PC-3 (cell line): ENCODE measurements at regions not wholly inside any gene's neighbourhood (a gene's known extent, or its start where the extent isn't known, plus 50 kb on each side); places are given as distances from the start of the nearest gene placed in this dataset.
A peak's percentile ranks its signal among the peaks of the same experiment; 100 is the strongest.

Experiments
- ATAC-seq: fragments of 200-7000 bp; cut with Tn5 transposase; 2 replicates; pipeline ENCODE4 v1.9.1; 2020; ENCODE audit warnings: mild to moderate bottlenecking, moderate library complexity
- BruUV-seq: library from RNA; stranded (reverse); fragments of 400-500 nt; replicated peaks from 2 replicates; lab custom pipeline; 2021; lab: Mats Ljungman, UMichigan
- CTCF ChIA-PET: fragments of 300-600 bp; sonication (Branson Sonifier 250); formaldehyde crosslinking; loops from one replicate; lab custom pipeline; 2022; ENCODE audit warnings: antibody characterized with exemption; lab: Charles Lee
- POLR2A ChIA-PET: fragments of 300-600 bp; sonication (Branson Sonifier 250); formaldehyde crosslinking; loops from one replicate; lab custom pipeline; 2022; ENCODE audit warnings: antibody characterized with exemption; ENCODE audit not compliant: unreplicated experiment; lab: Charles Lee
- DNase-seq: peaks from one replicate; pipeline ENCODE4 v3.0.0-alpha.2; 2015
- H2AFZ ChIP-seq: fragments of 300-600 bp; sonication (generic); 2 replicates; pipeline ENCODE4 v1.6.0; 2016; ENCODE audit warnings: antibody characterized with exemption, low read length
- H3F3A ChIP-seq: fragments of 300-600 bp; sonication (generic); one replicate; pipeline ENCODE4 v1.6.0; 2017; ENCODE audit warnings: antibody characterized with exemption, low read length, control low read depth, mild to moderate bottlenecking; ENCODE audit not compliant: unreplicated experiment
- H3K27ac ChIP-seq: fragments of 300-600 bp; sonication (generic); 2 replicates; pipeline ENCODE4 v1.5.1; 2016; ENCODE audit warnings: mild to moderate bottlenecking, low read length
- H3K27me3 ChIP-seq: fragments of 300-600 bp; sonication (generic); 2 replicates; pipeline ENCODE4 v1.6.1; 2016; ENCODE audit warnings: low read length, mixed read lengths
- H3K36me3 ChIP-seq: fragments of 300-600 bp; sonication (generic); 2 replicates; pipeline ENCODE4 v1.6.1; 2016; ENCODE audit warnings: low read depth, mixed run types, low read length, mixed read lengths
- H3K4me1 ChIP-seq: fragments of 300-600 bp; sonication (generic); 2 replicates; pipeline ENCODE4 v1.5.1; 2016; ENCODE audit warnings: low read length; ENCODE audit not compliant: insufficient read depth
- H3K4me2 ChIP-seq: fragments of 300-600 bp; sonication (generic); 2 replicates; pipeline ENCODE4 v1.6.0; 2016; ENCODE audit warnings: low read length
- H3K4me3 ChIP-seq: fragments of 300-600 bp; sonication (generic); 2 replicates; pipeline ENCODE4 v1.5.1; 2016; ENCODE audit warnings: mild to moderate bottlenecking, low read length, mixed read lengths
- H3K79me2 ChIP-seq: fragments of 300-600 bp; sonication (generic); 2 replicates; pipeline ENCODE4 v1.6.1; 2017; ENCODE audit warnings: low read length, mixed read lengths
- H3K9ac ChIP-seq: fragments of 300-600 bp; sonication (generic); 2 replicates; pipeline ENCODE4 v1.6.0; 2016; ENCODE audit warnings: mild to moderate bottlenecking, low read length
- H3K9me2 ChIP-seq: fragments of 300-600 bp; sonication (generic); replicated peaks from 2 replicates; pipeline ENCODE4 v1.6.1; 2016; ENCODE audit warnings: mixed run types, low read length, mixed read lengths
- H3K9me3 ChIP-seq: fragments of 300-600 bp; sonication (generic); 2 replicates; pipeline ENCODE4 v1.6.1; 2016; ENCODE audit warnings: low read length, mixed read lengths
- H4K20me1 ChIP-seq: fragments of 300-600 bp; sonication (generic); 2 replicates; pipeline ENCODE4 v1.6.1; 2016; ENCODE audit warnings: low read length, mixed read lengths
- CTCF ChIP-seq: fragments of 300-600 bp; sonication (generic); conservative IDR thresholded peaks from 2 replicates; pipeline ENCODE4 v1.5.1; 2017; ENCODE audit warnings: antibody characterized with exemption, low read depth, mild to moderate bottlenecking, low read length
- EZH2 ChIP-seq: fragments of 300-600 bp; sonication (generic); IDR thresholded peaks from one replicate; pipeline ENCODE4 v1.6.1; 2017; ENCODE audit warnings: antibody characterized with exemption, mild to moderate bottlenecking, low read length; ENCODE audit not compliant: unreplicated experiment
- EZH2phosphoT487 ChIP-seq: fragments of 300-600 bp; sonication (generic); IDR thresholded peaks from 2 replicates; pipeline ENCODE4 v1.6.1; 2018; ENCODE audit warnings: mild to moderate bottlenecking, antibody characterized with exemption, low read length, borderline replicate concordance
- intact Hi-C: fragments of 100-400 bp; cut with micrococcal nuclease; formaldehyde crosslinking; loops from 2 replicates; pipeline ENCODE4 v1.9.0; 2023

- CTCF ChIA-PET, result interaction anchor here (0.6 to 2.3 kb wide), 7 partner anchors 35 to 587 kb away, joined by 3 to 25 read pairs (median 5); partner anchors contain the start of gene TGFBR2
Measured at GRCh38 chr3:30198162-30198561, 408.2 kb upstream of the TGFBR2 start.

GRCh38 chr3:30199096-30199759, 407.2 kb upstream of the TGFBR2 start:
- no TSS peak for BruUV-seq
- DNase-seq (peak; percentile 77), ATAC-seq (peak; percentile 59)
- intact Hi-C loops, result loop anchor here (1.0 to 5.0 kb wide), 7 partner anchors 86 to 550 kb away; no protein-coding TSS in a partner anchor
- Histone ChIP-seq H3F3A (no peaks in the 10 kb centered on the region), H3K9me2 (no peaks in the 10 kb centered on the region), H4K20me1 (no peaks in the 10 kb centered on the region), H3K27me3 (no peaks in the 10 kb centered on the region), H3K4me3 (no peak overlapping the region), H3K27ac (no peak overlapping the region), H3K79me2 (no peaks in the 10 kb centered on the region), H3K9me3 (no peaks in the 10 kb centered on the region), H3K4me2 (no peak overlapping the region), H3K4me1 (no peaks in the 10 kb centered on the region), H3K36me3 (no peaks in the 10 kb centered on the region), H3K9ac (no peak overlapping the region; the same call in 1 of the 2 replicates), H2AFZ (no peak overlapping the region)
- POLR2A ChIA-PET, result no interaction called here
- TF ChIP-seq EZH2phosphoT487, result no peak
- no peak for TF ChIP-seq EZH2
- peak; percentile 93 for TF ChIP-seq CTCF
- CTCF ChIA-PET, result interaction anchor here (0.5 to 2.3 kb wide), 19 partner anchors 11 to 548 kb away, joined by 3 to 25 read pairs (median 4); no protein-coding TSS in a partner anchor

More at GRCh38 chr3:30198162-30198561, 408.2 kb upstream of the TGFBR2 start:
- no peaks in the 10 kb centered on the region for H3K36me3 ChIP-seq
- H3K4me1 ChIP-seq, result peaks cover 8% of the 10 kb centered on the region
- intact Hi-C loops, result loop anchor here (2.0 to 5.0 kb wide), 3 partner anchors 159 to 551 kb away; no protein-coding TSS in a partner anchor
- no peaks in the 10 kb centered on the region for H3K27me3 ChIP-seq
- BruUV-seq, result no TSS peak
- H3K9me2 ChIP-seq, result no peaks in the 10 kb centered on the region
- no peak for DNase-seq
- H2AFZ ChIP-seq, result peak overlapping the region; percentile 16; the same call in 1 of the 2 replicates
- TF ChIP-seq EZH2phosphoT487 (no peak), CTCF (no peak), EZH2 (no peak)
- no peak overlapping the region for H3K9ac ChIP-seq
- H3K4me2 ChIP-seq, result no peak overlapping the region
- ATAC-seq, result no peak
- POLR2A ChIA-PET, result no interaction called here
- no peak overlapping the region for H3K4me3 ChIP-seq
- no peaks in the 10 kb centered on the region for H3K79me2 ChIP-seq
- H3F3A ChIP-seq, result no peaks in the 10 kb centered on the region
- H3K9me3 ChIP-seq, result no peaks in the 10 kb centered on the region
- H4K20me1 ChIP-seq, result no peaks in the 10 kb centered on the region
- H3K27ac ChIP-seq, result no peak overlapping the region

GRCh38 chr3:30199855-30200254, 406.5 kb upstream of the TGFBR2 start:
- Histone ChIP-seq H3K27me3 (no peaks in the 10 kb centered on the region), H2AFZ (no peak overlapping the region), H3K4me1 (no peaks in the 10 kb centered on the region), H3K79me2 (no peaks in the 10 kb centered on the region), H3F3A (no peaks in the 10 kb centered on the region), H3K36me3 (no peaks in the 10 kb centered on the region), H3K4me2 (no peak overlapping the region), H3K9ac (no peak overlapping the region), H3K4me3 (no peak overlapping the region), H3K27ac (no peak overlapping the region), H4K20me1 (no peaks in the 10 kb centered on the region), H3K9me3 (no peaks in the 10 kb centered on the region), H3K9me2 (no peaks in the 10 kb centered on the region)
- no TSS peak for BruUV-seq
- CTCF ChIA-PET, result interaction anchor here (1.0 to 2.3 kb wide), 2 partner anchors 11 to 157 kb away, joined by 8 to 21 read pairs; no protein-coding TSS in a partner anchor
- ATAC-seq (no peak), DNase-seq (no peak)
- intact Hi-C loops, result loop anchor here (1.0 to 5.0 kb wide), 7 partner anchors 87 to 549 kb away; no protein-coding TSS in a partner anchor
- POLR2A ChIA-PET, result no interaction called here
- TF ChIP-seq EZH2 (no peak), CTCF (no peak), EZH2phosphoT487 (no peak)
